GM23338 (cell line): ENCODE measurements at regions not wholly inside any gene's neighbourhood (a gene's known extent, or its start where the extent isn't known, plus 50 kb on each side); places are given as distances from the start of the nearest gene placed in this dataset.

Experiments used
- ATAC-seq: fragments of 200-7000 bp; cut with Tn5 transposase; 3 replicates; pipeline ENCODE4 v1.9.1; 2020
- DNase-seq: peaks from one replicate; pipeline ENCODE4 v3.0.0-alpha.2; 2015; ENCODE audit warnings: low spot score
- H2AFZ ChIP-seq: fragments of 200-600 bp; sonication (generic); 2 replicates; pipeline ENCODE4 v1.8.0; 2016; ENCODE audit warnings: antibody characterized with exemption, mild to moderate bottlenecking, moderate library complexity
- H3F3A ChIP-seq: fragments of 200-600 bp; sonication (generic); replicated peaks from 2 replicates; pipeline ENCODE4 v1.8.0; 2017; ENCODE audit warnings: antibody characterized with exemption, mixed run types, low read depth
- H3K27ac ChIP-seq: fragments of 200-600 bp; sonication (generic); 2 replicates; pipeline ENCODE4 v1.6.1; 2016; ENCODE audit warnings: low read depth
- H3K27me3 ChIP-seq: fragments of 200-600 bp; sonication (generic); 2 replicates; pipeline ENCODE4 v1.8.0; 2016; ENCODE audit warnings: mild to moderate bottlenecking, mixed run types, moderate library complexity; ENCODE audit not compliant: insufficient read depth
- H3K36me3 ChIP-seq: fragments of 200-600 bp; sonication (generic); 2 replicates; pipeline ENCODE4 v1.8.0; 2016; ENCODE audit warnings: mild to moderate bottlenecking; ENCODE audit not compliant: insufficient read depth
- H3K4me1 ChIP-seq: fragments of 200-600 bp; sonication (generic); 2 replicates; pipeline ENCODE4 v1.8.0; 2016; ENCODE audit warnings: mild to moderate bottlenecking, moderate library complexity; ENCODE audit not compliant: insufficient read depth
- H3K4me2 ChIP-seq: fragments of 200-600 bp; sonication (generic); 2 replicates; pipeline ENCODE4 v1.7.1; 2017; ENCODE audit warnings: mixed run types
- H3K4me3 ChIP-seq: fragments of 200-600 bp; sonication (generic); 2 replicates; pipeline ENCODE4 v1.6.1; 2016; ENCODE audit warnings: mixed run types
- H3K79me2 ChIP-seq: fragments of 200-600 bp; sonication (generic); replicated peaks from 2 replicates; pipeline ENCODE4 v1.8.0; 2017; ENCODE audit warnings: mild to moderate bottlenecking; ENCODE audit not compliant: insufficient read depth
- H3K9me2 ChIP-seq: fragments of 200-600 bp; sonication (generic); 2 replicates; pipeline ENCODE4 v1.8.0; 2017; ENCODE audit not compliant: insufficient read depth
- H4K20me1 ChIP-seq: fragments of 200-600 bp; sonication (generic); replicated peaks from 2 replicates; pipeline ENCODE4 v1.8.0; 2017; ENCODE audit warnings: mild to moderate bottlenecking; ENCODE audit not compliant: insufficient read depth
- H3K27ac Mint-ChIP-seq: 2 replicates; pipeline ENCODE4 v1.8.0; 2020; ENCODE audit warnings: inconsistent platforms, mild to moderate bottlenecking, moderate library complexity, mixed read lengths
- H3K27me3 Mint-ChIP-seq: 3 replicates; pipeline ENCODE4 v1.8.0; 2022; ENCODE audit warnings: low read depth, mild to moderate bottlenecking, moderate library complexity, mixed read lengths, inconsistent platforms; ENCODE audit not compliant: insufficient read depth, poor library complexity
- H3K36me3 Mint-ChIP-seq: 3 replicates; pipeline ENCODE4 v1.8.0; 2021; ENCODE audit warnings: low read depth, mild to moderate bottlenecking, inconsistent platforms, moderate library complexity, mixed read lengths
- H3K4me1 Mint-ChIP-seq: 3 replicates; pipeline ENCODE4 v1.8.0; 2020; ENCODE audit warnings: mild to moderate bottlenecking, inconsistent platforms, mixed read lengths
- H3K4me3 Mint-ChIP-seq: 3 replicates; pipeline ENCODE4 v1.8.0; 2021; ENCODE audit warnings: moderate library complexity, mild to moderate bottlenecking, inconsistent platforms, mixed read lengths
- H3K9me3 Mint-ChIP-seq: 3 replicates; pipeline ENCODE4 v1.8.0; 2020; ENCODE audit warnings: moderate library complexity, mild to moderate bottlenecking, inconsistent platforms, mixed read lengths
- JUNB ChIP-seq: IDR thresholded peaks from one replicate; pipeline ENCODE4 v1.6.1; 2016; ENCODE audit warnings: antibody characterized with exemption; ENCODE audit not compliant: unreplicated experiment
- NANOG ChIP-seq: IDR thresholded peaks from 2 replicates; pipeline ENCODE4 v1.6.1; 2016; ENCODE audit warnings: antibody characterized with exemption, borderline replicate concordance
- TF ChIP-seq, protein P1 (sequence below): fragments of 250-450 bp; sonication (Bioruptor Pico); IDR thresholded peaks from 2 replicates; pipeline ENCODE4 v1.5.0; 2020; ENCODE audit warnings: mild to moderate bottlenecking, moderate library complexity
- TF ChIP-seq, protein P2 (sequence below), 2 experiments: fragments of 200-600 bp in 1 of 2; sonication (generic) in 1 of 2; conservative IDR thresholded peaks; 2 replicates each; pipeline versions ENCODE4 v1.5.1 to v1.6.1; 2016 to 2017; ENCODE audit warnings: antibody characterized with exemption in 2 of 2, low read depth in 2 of 2, mild to moderate bottlenecking in 2 of 2, moderate library complexity in 1 of 2

DNA sequence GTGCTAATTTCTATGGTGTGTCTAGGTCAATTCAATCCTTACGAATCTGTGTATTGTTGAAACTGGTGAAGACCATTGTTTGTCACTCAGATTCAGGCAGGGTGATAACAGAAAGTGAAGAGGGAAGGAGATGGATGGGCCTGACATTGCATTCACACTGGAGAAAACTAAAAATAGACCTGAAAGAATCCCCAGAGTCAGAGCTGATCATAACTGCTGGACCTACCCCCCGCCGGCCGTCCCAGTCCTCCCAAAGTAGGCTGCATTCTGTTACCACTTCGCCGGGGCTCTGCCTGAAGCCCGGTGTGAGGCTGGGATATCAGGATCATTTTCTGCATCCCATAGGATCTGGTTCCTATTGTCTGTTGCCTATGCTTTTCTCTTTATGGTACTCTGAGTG, 121.1 kb downstream of the NUF2 start (continued):
- TF ChIP-seq, protein P1, sequence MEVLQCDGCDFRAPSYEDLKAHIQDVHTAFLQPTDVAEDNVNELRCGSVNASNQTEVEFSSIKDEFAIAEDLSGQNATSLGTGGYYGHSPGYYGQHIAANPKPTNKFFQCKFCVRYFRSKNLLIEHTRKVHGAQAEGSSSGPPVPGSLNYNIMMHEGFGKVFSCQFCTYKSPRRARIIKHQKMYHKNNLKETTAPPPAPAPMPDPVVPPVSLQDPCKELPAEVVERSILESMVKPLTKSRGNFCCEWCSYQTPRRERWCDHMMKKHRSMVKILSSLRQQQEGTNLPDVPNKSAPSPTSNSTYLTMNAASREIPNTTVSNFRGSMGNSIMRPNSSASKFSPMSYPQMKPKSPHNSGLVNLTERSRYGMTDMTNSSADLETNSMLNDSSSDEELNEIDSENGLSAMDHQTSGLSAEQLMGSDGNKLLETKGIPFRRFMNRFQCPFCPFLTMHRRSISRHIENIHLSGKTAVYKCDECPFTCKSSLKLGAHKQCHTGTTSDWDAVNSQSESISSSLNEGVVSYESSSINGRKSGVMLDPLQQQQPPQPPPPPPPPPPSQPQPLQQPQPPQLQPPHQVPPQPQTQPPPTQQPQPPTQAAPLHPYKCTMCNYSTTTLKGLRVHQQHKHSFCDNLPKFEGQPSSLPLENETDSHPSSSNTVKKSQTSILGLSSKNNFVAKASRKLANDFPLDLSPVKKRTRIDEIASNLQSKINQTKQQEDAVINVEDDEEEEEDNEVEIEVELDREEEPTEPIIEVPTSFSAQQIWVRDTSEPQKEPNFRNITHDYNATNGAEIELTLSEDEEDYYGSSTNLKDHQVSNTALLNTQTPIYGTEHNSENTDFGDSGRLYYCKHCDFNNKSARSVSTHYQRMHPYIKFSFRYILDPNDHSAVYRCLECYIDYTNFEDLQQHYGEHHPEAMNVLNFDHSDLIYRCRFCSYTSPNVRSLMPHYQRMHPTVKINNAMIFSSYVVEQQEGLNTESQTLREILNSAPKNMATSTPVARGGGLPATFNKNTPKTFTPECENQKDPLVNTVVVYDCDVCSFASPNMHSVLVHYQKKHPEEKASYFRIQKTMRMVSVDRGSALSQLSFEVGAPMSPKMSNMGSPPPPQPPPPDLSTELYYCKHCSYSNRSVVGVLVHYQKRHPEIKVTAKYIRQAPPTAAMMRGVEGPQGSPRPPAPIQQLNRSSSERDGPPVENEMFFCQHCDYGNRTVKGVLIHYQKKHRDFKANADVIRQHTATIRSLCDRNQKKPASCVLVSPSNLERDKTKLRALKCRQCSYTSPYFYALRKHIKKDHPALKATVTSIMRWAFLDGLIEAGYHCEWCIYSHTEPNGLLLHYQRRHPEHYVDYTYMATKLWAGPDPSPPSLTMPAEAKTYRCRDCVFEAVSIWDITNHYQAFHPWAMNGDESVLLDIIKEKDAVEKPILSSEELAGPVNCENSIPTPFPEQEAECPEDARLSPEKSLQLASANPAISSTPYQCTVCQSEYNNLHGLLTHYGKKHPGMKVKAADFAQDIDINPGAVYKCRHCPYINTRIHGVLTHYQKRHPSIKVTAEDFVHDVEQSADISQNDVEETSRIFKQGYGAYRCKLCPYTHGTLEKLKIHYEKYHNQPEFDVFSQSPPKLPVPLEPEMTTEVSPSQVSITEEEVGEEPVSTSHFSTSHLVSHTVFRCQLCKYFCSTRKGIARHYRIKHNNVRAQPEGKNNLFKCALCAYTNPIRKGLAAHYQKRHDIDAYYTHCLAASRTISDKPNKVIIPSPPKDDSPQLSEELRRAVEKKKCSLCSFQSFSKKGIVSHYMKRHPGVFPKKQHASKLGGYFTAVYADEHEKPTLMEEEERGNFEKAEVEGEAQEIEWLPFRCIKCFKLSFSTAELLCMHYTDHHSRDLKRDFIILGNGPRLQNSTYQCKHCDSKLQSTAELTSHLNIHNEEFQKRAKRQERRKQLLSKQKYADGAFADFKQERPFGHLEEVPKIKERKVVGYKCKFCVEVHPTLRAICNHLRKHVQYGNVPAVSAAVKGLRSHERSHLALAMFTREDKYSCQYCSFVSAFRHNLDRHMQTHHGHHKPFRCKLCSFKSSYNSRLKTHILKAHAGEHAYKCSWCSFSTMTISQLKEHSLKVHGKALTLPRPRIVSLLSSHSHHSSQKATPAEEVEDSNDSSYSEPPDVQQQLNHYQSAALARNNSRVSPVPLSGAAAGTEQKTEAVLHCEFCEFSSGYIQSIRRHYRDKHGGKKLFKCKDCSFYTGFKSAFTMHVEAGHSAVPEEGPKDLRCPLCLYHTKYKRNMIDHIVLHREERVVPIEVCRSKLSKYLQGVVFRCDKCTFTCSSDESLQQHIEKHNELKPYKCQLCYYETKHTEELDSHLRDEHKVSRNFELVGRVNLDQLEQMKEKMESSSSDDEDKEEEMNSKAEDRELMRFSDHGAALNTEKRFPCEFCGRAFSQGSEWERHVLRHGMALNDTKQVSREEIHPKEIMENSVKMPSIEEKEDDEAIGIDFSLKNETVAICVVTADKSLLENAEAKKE (CRISPR knock-in tag) = no peak
- TF ChIP-seq JUNB (no peak), NANOG (no peak)

DNA sequence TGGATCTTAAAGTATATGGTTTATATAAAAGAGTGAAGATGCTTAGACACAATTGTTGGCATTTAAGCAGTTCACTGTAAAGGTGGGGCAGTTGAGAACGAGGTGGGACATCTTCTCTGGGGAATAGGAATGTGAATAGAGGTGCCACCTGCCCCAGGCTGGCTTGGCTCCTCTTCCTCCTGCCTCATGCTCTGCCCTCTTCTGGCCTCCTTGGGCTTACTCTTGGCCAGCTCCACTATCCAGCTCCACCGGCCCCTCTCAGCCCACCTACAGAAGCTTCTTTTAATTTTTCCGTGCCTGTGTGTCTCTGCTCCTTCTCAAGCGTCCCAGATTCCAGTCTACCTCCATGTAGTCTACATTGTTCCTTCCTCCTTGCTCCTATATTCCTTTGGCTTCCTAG, 122.1 kb downstream of the NUF2 start:
- Histone ChIP-seq H2AFZ (peak overlapping the region; percentile 32; the same call in 1 of the 2 replicates), H3K4me2 (0 out of 2 replicates have a peak overlapping the region, but pooled peaks have one; percentile 43), H3K27me3 (no peaks in the 10 kb centered on the region), H3F3A (no peaks in the 10 kb centered on the region), H3K4me3 (no peak overlapping the region), H3K9me2 (peaks cover 17% of the 10 kb centered on the region), H3K27ac (no peak overlapping the region), H3K36me3 (no peaks in the 10 kb centered on the region), H3K4me1 (peaks cover 27% of the 10 kb centered on the region), H4K20me1 (no peaks in the 10 kb centered on the region), H3K79me2 (no peaks in the 10 kb centered on the region)
- peak; percentile 48; the same call in 1 of the 3 replicates for ATAC-seq
- Mint-ChIP-seq H3K27me3 (peaks cover 2% of the 10 kb centered on the region), H3K36me3 (no peaks in the 10 kb centered on the region), H3K4me3 (no peak overlapping the region), H3K9me3 (no peaks in the 10 kb centered on the region), H3K27ac (no peak overlapping the region; the same call in 1 of the 2 replicates), H3K4me1 (peaks cover 37% of the 10 kb centered on the region)
- no peak for DNase-seq
- TF ChIP-seq, protein P2, sequence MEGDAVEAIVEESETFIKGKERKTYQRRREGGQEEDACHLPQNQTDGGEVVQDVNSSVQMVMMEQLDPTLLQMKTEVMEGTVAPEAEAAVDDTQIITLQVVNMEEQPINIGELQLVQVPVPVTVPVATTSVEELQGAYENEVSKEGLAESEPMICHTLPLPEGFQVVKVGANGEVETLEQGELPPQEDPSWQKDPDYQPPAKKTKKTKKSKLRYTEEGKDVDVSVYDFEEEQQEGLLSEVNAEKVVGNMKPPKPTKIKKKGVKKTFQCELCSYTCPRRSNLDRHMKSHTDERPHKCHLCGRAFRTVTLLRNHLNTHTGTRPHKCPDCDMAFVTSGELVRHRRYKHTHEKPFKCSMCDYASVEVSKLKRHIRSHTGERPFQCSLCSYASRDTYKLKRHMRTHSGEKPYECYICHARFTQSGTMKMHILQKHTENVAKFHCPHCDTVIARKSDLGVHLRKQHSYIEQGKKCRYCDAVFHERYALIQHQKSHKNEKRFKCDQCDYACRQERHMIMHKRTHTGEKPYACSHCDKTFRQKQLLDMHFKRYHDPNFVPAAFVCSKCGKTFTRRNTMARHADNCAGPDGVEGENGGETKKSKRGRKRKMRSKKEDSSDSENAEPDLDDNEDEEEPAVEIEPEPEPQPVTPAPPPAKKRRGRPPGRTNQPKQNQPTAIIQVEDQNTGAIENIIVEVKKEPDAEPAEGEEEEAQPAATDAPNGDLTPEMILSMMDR (conservative IDR thresholded peaks at IDR 0.05; ENCODE audit: low read depth in 2 of 2) = peak in 1 of 2 experiments; percentile 23; a peak in 1 of 4 replicates
- TF ChIP-seq, protein P1 (CRISPR knock-in tag) = no peak
